ENCODE measurements at regions not wholly inside any gene's neighbourhood (a gene's known extent, or its start where the extent isn't known, plus 50 kb on each side); places are given as distances from the start of the nearest gene placed in this dataset.

GRCh38 chr2:76188334-76189008 is 477.8 kb upstream of the GCFC2 start:
- Histone ChIP-seq H3K36me3 (ENCODE audit: control insufficient read depth, insufficient read depth, low read length) (no peaks in the 10 kb centered on the region), H3K27me3 (ENCODE audit: control insufficient read depth, insufficient read depth, low read length) (no peaks in the 10 kb centered on the region), H2AFZ (ENCODE audit: low read length) (no peak overlapping the region), H3K9ac (ENCODE audit: insufficient read depth, low read length) (no peak overlapping the region), H3K4me2 (ENCODE audit: extremely low read depth, insufficient read depth, low read length) (no peak overlapping the region), H3K4me3 (replicated peaks in 1 of 4; ENCODE audit: control extremely low read depth in 1 of 4, insufficient read depth in 1 of 4, low read depth in 3 of 4, low read length in 4 of 4) (no peak overlapping the region), H3K4me1 (ENCODE audit: control insufficient read depth, extremely low read depth, insufficient read depth, low read length) (no peaks in the 10 kb centered on the region), H3K79me2 (ENCODE audit: control insufficient read depth, insufficient read depth, low read length) (no peaks in the 10 kb centered on the region), H3K9me3 (ENCODE audit: control insufficient read depth, insufficient read depth, low read depth, low read length) (no peaks in the 10 kb centered on the region), H4K20me1 (ENCODE audit: control insufficient read depth, extremely low read depth, insufficient read depth, low read length) (no peaks in the 10 kb centered on the region), H3K27ac (ENCODE audit: insufficient read depth, low read length) (no peak overlapping the region)
- no peak for TF ChIP-seq EZH2 (IDR thresholded peaks at IDR 0.05; ENCODE audit: low read length, missing control alignments)
- TF ChIP-seq, protein P1, sequence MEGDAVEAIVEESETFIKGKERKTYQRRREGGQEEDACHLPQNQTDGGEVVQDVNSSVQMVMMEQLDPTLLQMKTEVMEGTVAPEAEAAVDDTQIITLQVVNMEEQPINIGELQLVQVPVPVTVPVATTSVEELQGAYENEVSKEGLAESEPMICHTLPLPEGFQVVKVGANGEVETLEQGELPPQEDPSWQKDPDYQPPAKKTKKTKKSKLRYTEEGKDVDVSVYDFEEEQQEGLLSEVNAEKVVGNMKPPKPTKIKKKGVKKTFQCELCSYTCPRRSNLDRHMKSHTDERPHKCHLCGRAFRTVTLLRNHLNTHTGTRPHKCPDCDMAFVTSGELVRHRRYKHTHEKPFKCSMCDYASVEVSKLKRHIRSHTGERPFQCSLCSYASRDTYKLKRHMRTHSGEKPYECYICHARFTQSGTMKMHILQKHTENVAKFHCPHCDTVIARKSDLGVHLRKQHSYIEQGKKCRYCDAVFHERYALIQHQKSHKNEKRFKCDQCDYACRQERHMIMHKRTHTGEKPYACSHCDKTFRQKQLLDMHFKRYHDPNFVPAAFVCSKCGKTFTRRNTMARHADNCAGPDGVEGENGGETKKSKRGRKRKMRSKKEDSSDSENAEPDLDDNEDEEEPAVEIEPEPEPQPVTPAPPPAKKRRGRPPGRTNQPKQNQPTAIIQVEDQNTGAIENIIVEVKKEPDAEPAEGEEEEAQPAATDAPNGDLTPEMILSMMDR (conservative IDR thresholded peaks at IDR 0.05 in 1 of 2, IDR thresholded peaks at IDR 0.05 in 1 of 2; ENCODE audit: low read depth in 1 of 2, low read length in 2 of 2) = no peak
- DNase-seq (ENCODE audit: low read depth in 2 of 2) = no peak

- Histone ChIP-seq H3K36me3 (ENCODE audit: control insufficient read depth, insufficient read depth, low read length) (no peaks in the 10 kb centered on the region), H2AFZ (ENCODE audit: low read length) (no peak overlapping the region), H3K27ac (ENCODE audit: insufficient read depth, low read length) (no peak overlapping the region), H3K9me3 (ENCODE audit: control insufficient read depth, insufficient read depth, low read depth, low read length) (no peaks in the 10 kb centered on the region), H3K27me3 (ENCODE audit: control insufficient read depth, insufficient read depth, low read length) (no peaks in the 10 kb centered on the region), H3K4me1 (ENCODE audit: control insufficient read depth, extremely low read depth, insufficient read depth, low read length) (no peaks in the 10 kb centered on the region), H3K4me2 (ENCODE audit: extremely low read depth, insufficient read depth, low read length) (no peak overlapping the region), H3K9ac (ENCODE audit: insufficient read depth, low read length) (no peak overlapping the region), H4K20me1 (ENCODE audit: control insufficient read depth, extremely low read depth, insufficient read depth, low read length) (no peaks in the 10 kb centered on the region), H3K79me2 (ENCODE audit: control insufficient read depth, insufficient read depth, low read length) (no peaks in the 10 kb centered on the region), H3K4me3 (replicated peaks in 1 of 4; ENCODE audit: control extremely low read depth in 1 of 4, insufficient read depth in 1 of 4, low read depth in 3 of 4, low read length in 4 of 4) (no peak overlapping the region)
- no peak for DNase-seq (ENCODE audit: low read depth in 2 of 2)
- TF ChIP-seq, protein P1 (conservative IDR thresholded peaks at IDR 0.05 in 1 of 2, IDR thresholded peaks at IDR 0.05 in 1 of 2; ENCODE audit: low read depth in 1 of 2, low read length in 2 of 2) = no peak
- TF ChIP-seq EZH2 (IDR thresholded peaks at IDR 0.05; ENCODE audit: low read length, missing control alignments) = no peak
These were observed 476.7 kb upstream of the GCFC2 start for GRCh38 chr2:76187415-76187814.

DNA sequence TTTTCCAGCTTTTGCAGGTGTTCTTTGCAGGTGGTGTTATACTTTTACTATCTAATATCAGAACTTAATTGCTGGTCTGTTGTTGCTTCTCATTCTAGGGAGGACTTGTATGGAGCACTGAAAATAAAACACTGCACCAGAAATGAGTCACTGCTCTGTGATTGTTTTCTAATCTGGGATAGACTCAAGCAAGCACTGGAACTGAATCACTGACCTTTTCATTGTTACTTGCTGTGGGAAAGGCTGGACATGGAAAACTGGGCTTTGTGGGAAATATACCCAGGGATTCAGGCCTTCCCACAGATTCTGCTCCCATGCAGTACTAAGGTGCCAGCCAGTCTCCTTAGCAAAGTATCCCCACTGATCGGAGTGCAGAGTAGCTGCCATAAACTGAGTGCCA is 470.0 kb upstream of the GCFC2 start:
- no peaks in the 10 kb centered on the region for H3K79me2 ChIP-seq (ENCODE audit: control insufficient read depth, insufficient read depth, low read length)
- H3K4me3 ChIP-seq (replicated peaks in 1 of 4; ENCODE audit: control extremely low read depth in 1 of 4, insufficient read depth in 1 of 4, low read depth in 3 of 4, low read length in 4 of 4) = no peak overlapping the region
- H3K36me3 ChIP-seq (ENCODE audit: control insufficient read depth, insufficient read depth, low read length) = no peaks in the 10 kb centered on the region
- TF ChIP-seq, protein P1 (conservative IDR thresholded peaks at IDR 0.05 in 1 of 2, IDR thresholded peaks at IDR 0.05 in 1 of 2; ENCODE audit: low read depth in 1 of 2, low read length in 2 of 2) = no peak
- no peak for TF ChIP-seq EZH2 (IDR thresholded peaks at IDR 0.05; ENCODE audit: low read length, missing control alignments)
- H3K27me3 ChIP-seq (ENCODE audit: control insufficient read depth, insufficient read depth, low read length) = no peaks in the 10 kb centered on the region
- H3K9me3 ChIP-seq (ENCODE audit: control insufficient read depth, insufficient read depth, low read depth, low read length) = no peaks in the 10 kb centered on the region
- no peak overlapping the region for H3K27ac ChIP-seq (ENCODE audit: insufficient read depth, low read length)
- DNase-seq (ENCODE audit: low read depth in 2 of 2) = no peak
- H4K20me1 ChIP-seq (ENCODE audit: control insufficient read depth, extremely low read depth, insufficient read depth, low read length) = no peaks in the 10 kb centered on the region
- H2AFZ ChIP-seq (ENCODE audit: low read length) = no peak overlapping the region
- H3K9ac ChIP-seq (ENCODE audit: insufficient read depth, low read length) = no peak overlapping the region
- no peaks in the 10 kb centered on the region for H3K4me1 ChIP-seq (ENCODE audit: control insufficient read depth, extremely low read depth, insufficient read depth, low read length)
- no peak overlapping the region for H3K4me2 ChIP-seq (ENCODE audit: extremely low read depth, insufficient read depth, low read length)
